Epithelial cell of proximal tubule (primary cell): ENCODE measurements at regions not wholly inside any gene's neighbourhood (a gene's known extent, or its start where the extent isn't known, plus 50 kb on each side); places are given as distances from the start of the nearest gene placed in this dataset.
"Not testable (repeated sequence)": the region's sequence is repeated elsewhere in the genome, so short reads cannot be mapped to it uniquely, and the experiment has no call there.

ENCODE experiments used
- DNase-seq: peaks from one replicate; pipeline ENCODE4 v3.0.0-alpha.2; 2011; ENCODE audit warnings: low read depth
- H3K4me3 ChIP-seq: 2 replicates; pipeline ENCODE4 v1.5.1; 2011; ENCODE audit warnings: low read depth, mild to moderate bottlenecking, low read length
- TF ChIP-seq, protein P1 (sequence below): conservative IDR thresholded peaks from 2 replicates; pipeline ENCODE4 v1.5.1; 2012; ENCODE audit warnings: low read depth, mild to moderate bottlenecking, low read length

DNA sequence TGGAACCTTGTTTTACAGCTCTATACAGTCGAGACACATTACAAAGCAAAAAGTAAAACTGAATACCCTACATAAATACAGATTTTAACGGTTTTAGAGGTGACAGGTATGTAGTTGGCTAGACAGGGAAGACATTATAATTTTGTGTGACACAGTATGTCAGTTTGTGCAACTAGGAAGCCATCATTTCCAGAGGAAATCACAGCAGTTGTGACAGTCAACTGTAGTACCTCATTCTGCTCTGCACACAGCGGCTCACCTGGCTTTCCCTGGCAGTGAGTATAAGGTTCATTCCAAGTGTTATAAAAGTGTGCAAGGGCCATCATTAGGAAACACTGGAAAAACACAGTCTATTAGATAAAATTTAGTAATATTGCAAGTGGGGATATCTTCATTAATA, 501.6 kb upstream of the PHF14 start:
- TF ChIP-seq, protein P1, sequence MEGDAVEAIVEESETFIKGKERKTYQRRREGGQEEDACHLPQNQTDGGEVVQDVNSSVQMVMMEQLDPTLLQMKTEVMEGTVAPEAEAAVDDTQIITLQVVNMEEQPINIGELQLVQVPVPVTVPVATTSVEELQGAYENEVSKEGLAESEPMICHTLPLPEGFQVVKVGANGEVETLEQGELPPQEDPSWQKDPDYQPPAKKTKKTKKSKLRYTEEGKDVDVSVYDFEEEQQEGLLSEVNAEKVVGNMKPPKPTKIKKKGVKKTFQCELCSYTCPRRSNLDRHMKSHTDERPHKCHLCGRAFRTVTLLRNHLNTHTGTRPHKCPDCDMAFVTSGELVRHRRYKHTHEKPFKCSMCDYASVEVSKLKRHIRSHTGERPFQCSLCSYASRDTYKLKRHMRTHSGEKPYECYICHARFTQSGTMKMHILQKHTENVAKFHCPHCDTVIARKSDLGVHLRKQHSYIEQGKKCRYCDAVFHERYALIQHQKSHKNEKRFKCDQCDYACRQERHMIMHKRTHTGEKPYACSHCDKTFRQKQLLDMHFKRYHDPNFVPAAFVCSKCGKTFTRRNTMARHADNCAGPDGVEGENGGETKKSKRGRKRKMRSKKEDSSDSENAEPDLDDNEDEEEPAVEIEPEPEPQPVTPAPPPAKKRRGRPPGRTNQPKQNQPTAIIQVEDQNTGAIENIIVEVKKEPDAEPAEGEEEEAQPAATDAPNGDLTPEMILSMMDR, result no peak
- H3K4me3 ChIP-seq, result no peak overlapping the region

DNA sequence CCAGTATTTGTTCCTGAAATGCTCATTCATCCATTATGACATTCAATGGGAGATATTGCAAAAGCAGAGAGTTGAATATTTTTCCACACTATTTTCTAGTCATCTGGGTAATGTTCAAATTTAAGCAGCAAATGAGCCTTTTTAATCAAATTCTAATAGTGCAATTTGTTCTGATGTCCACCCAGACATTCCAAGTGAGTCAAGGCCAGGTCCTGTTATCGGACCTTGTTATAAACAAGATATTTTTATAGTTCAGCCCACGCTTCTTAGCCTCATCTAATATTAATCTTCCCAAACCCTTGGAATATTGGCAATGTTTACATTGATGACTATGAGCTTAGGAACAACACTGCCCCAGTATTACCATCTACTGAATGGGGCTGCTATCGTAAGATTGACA, 500.1 kb upstream of the PHF14 start:
- DNase-seq, result no peak
- TF ChIP-seq, protein P1, result no peak
- H3K4me3 ChIP-seq, result no peak overlapping the region

More for the DNA sequence above, 501.6 kb upstream of the PHF14 start:
- no peak for DNase-seq

DNA sequence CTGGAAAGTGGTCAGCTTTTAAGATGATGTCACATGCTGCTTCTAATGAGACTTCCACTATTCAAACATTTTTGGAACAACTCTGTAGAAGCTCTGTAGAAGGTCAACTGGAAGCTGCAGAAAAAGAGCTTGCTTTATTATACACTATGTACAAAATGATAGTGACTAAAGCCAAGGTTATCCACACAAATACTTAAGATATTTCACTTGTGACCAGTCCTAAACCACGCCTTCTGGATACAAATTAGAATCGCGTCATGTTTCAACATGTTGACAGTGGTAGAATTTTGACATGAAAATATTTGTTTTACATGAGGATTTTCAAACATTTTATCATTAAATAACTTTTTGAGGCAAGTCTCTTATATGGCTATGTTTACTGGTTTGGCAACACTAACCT, 499.6 kb upstream of the PHF14 start:
- TF ChIP-seq, protein P1, result no peak
- no peak for DNase-seq
- H3K4me3 ChIP-seq, result no peak overlapping the region

DNA sequence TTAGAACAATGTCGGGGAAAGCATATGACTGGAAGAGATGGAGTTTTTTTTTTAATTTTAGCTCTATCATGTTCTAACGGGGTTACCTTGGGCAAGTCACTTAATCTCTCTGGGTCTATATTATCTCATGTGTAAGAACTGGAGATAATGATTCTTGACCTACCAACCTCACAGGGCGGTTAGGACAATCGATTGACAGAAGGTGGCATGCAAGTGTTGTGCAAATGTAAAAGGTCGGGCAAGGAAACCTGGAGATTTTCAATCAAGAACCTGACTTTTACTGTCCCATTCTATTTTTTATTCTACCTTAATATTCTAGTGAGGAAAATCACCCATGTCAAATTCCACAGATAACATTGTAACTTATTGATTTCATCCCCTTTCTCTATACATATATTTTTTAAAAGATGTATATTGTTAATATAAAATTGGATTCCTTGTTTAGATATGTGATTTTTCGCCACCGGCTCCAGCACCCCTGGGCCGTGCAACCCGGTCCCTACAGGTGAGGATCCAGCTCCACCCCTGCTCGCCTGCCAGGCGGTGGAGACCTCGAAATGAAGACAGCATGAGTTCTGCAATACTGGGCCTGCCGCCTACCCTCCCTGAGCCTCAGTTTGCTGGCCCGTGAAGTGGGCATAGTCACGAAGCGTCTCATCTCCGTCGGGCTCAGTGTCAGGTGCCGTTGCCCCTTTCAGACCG, 497.6 kb upstream of the PHF14 start:
- TF ChIP-seq, protein P1, result no peak
- no peak overlapping the region for H3K4me3 ChIP-seq
- DNase-seq, result no peak

DNA sequence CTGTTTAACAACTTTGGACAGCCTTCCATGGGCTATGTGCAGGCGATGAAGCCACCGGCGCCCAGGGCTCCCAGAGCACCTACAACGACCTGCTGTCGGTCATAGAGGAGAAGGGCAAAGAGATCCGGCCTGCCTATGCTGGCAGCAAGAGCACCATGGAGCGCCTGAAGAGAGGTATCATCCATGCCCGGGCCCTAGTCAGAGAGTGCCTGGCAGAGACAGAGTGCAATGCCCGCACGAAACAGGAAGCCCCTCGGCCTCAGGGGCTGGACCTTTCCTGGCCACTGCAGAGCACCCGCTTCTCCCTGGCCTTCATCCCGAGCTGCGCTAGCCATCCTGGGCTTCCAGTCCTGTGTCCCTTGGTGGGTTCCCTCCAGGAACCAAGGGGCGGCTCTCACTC, 497.0 kb upstream of the PHF14 start:
- TF ChIP-seq, protein P1, result no peak
- DNase-seq, result no peak
- no peak overlapping the region for H3K4me3 ChIP-seq

DNA sequence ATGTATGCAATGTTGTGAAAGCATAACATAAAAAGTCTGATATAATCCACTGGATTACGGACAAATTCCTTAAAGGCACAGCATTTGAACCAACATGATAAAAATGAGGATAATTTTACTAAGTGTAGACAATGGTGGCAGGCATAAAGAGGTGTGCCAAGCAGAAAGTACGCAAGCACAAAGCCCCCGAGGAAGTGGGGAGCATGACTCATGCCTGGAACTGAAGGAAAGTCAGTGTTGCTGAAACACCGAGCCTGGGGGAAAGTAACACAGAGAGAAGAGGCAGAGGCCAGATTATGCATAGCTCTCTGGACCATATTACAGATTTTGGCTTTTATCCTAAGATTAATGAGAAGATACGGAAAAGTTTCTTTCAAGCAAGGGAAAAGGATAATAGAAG, 490.0 kb upstream of the PHF14 start:
- H3K4me3 ChIP-seq, result no peak overlapping the region
- TF ChIP-seq, protein P1, result no peak
- no peak for DNase-seq

DNA sequence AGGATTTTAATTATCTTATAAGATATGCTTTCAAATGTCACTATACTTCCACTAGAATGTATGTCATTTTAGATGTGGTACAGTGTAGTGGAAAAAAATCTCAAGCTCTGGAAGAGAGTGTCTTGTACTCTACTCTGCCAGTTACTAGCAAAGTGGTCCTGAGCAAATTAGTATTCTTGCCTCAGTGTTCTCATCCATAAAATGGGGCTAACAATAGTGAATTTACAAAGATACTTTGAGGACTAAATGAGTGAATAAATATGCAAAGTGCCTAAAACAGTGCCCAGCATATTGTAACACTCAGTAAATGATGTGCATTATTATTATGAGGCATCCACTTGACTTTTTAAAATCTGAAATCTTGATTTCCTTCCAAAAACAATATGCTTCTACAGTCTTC, 488.9 kb upstream of the PHF14 start:
- DNase-seq, result no peak
- TF ChIP-seq, protein P1, result no peak
- no peak overlapping the region for H3K4me3 ChIP-seq

DNA sequence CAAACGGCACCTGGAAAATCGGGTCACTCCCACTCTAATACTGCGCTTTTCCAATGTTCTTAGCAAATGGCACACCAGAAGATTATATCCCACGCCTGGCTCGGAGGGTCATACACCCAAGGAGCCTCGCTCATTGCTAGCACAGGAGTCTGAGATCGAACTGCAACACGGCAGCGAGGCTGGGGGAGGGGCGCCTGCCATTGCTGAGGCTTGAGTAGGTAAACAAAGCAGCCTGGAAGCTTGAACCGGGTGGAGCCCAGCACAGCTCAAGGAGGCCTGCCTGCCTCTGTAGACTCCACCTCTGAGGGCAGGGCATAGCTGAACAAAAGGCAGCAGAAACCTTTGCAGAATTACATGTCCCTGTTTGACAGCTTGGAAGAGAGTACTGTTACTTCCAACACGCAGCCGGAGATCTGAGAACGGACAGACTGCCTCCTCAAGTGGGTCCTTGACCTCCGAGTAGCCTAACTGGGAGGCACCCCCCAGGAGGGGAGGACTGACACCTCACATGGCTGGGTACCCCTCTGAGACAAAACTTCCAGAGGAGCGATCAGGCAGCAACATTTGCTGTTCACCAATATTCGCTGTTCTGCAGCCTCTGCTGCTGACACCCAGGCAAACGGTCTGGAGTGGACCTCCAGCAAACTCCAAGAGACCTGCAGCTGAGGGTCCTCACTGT, 472.3 kb upstream of the PHF14 start:
- not testable (repeated sequence) for H3K4me3 ChIP-seq, DNase-seq
